HG02970 (cell line): ENCODE measurements at regions not wholly inside any gene's neighbourhood (a gene's known extent, or its start where the extent isn't known, plus 50 kb on each side); places are given as distances from the start of the nearest gene placed in this dataset.
A peak's percentile ranks its signal among the peaks of the same experiment; 100 is the strongest.
"Not testable (repeated sequence)": the region's sequence is repeated elsewhere in the genome, so short reads cannot be mapped to it uniquely, and the experiment has no call there.

Source experiments
- ATAC-seq: cut with Tn5 transposase; IDR thresholded peaks from one replicate; pipeline ENCODE4 v1.9.1; 2021; ENCODE audit warnings: mild to moderate bottlenecking, moderate library complexity, moderate number of reproducible peaks; ENCODE audit not compliant: unreplicated experiment, low FRiP score

GRCh38 chr1:121095014-121095413 is 89.1 kb downstream of the FAM72B start:
- ATAC-seq, result not testable (repeated sequence)

- ATAC-seq, result peak; percentile 91
Measured at GRCh38 chr1:121097127-121097866, 86.8 kb downstream of the FAM72B start.

- ATAC-seq, result not testable (repeated sequence)
Measured at GRCh38 chr1:121097867-121098215, 86.3 kb downstream of the FAM72B start.

GRCh38 chr1:121109025-121109424 is 75.1 kb downstream of the FAM72B start:
- ATAC-seq, result not testable (repeated sequence)

GRCh38 chr1:121116522-121117297 is 67.4 kb downstream of the FAM72B start:
- ATAC-seq, result not testable (repeated sequence)

- not testable (repeated sequence) for ATAC-seq
Measured at GRCh38 chr1:121117298-121117611, 66.9 kb downstream of the FAM72B start.

- ATAC-seq, result not testable (repeated sequence)
Measured at GRCh38 chr1:121117622-121118479, 66.3 kb downstream of the FAM72B start.
